ENCODE measurements at regions not wholly inside any gene's neighbourhood (a gene's known extent, or its start where the extent isn't known, plus 50 kb on each side); places are given as distances from the start of the nearest gene placed in this dataset.

- TF ChIP-seq CTCF (IDR thresholded peaks at IDR 0.05; ENCODE audit: insufficient read depth, low read depth, low read length) (no peak), EZH2 (IDR thresholded peaks at IDR 0.05; ENCODE audit: insufficient read depth, low read length) (no peak)
Observed at GRCh38 chr3:17931131-17931530, 188.7 kb upstream of the TBC1D5 start.

Data from astrocyte (in vitro differentiated cells and primary cell).